Mammary epithelial cell (primary cell): ENCODE measurements at regions not wholly inside any gene's neighbourhood (a gene's known extent, or its start where the extent isn't known, plus 50 kb on each side); places are given as distances from the start of the nearest gene placed in this dataset.

Experiments
- EZH2 ChIP-seq: IDR thresholded peaks from 2 replicates; pipeline ENCODE4 v1.6.1; 2012; ENCODE audit warnings: low read length, inconsistent platforms, borderline replicate concordance
- TF ChIP-seq, protein P1 (sequence below), 2 donors: IDR thresholded peaks in 1 of 2; conservative IDR thresholded peaks in 1 of 2; 2 replicates each; pipeline ENCODE4 v1.5.1; 2011 to 2012; ENCODE audit warnings: inconsistent platforms in 2 of 2, low read length in 2 of 2, mild to moderate bottlenecking in 2 of 2, control low read depth in 1 of 2, low read depth in 1 of 2; ENCODE audit not compliant: insufficient read depth in 1 of 2; ENCODE audit errors: extremely low read depth in 1 of 2

DNA sequence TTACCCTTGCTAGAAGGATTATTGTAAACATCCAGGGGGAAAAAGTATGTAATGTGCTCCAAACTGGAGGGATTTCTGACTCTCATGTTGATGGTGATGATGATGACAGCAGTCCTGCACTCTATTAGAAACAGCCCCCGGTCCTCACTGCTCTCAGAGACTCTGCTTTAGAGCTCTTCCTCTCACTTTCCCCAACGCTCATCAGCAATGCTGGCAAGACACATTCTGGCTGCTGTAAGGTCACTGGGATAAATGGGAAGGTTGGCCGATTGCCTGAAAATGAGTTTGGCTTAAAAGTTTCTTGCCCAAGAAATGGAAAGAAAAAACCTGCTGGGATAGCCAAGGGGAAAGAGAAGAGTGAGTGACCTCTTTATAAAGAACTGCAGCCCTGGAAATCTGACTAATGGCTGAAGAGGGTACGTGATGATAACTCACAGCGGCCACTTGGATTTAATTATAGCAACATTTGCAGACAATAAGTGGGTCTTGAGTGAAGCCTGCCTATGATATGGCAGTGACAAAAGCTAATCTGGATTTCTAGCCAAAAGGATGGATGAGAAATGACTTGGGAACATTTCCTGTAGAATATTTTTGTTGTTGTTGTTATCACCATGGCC is 235.8 kb downstream of the TMEM38B start:
- TF ChIP-seq, protein P1, sequence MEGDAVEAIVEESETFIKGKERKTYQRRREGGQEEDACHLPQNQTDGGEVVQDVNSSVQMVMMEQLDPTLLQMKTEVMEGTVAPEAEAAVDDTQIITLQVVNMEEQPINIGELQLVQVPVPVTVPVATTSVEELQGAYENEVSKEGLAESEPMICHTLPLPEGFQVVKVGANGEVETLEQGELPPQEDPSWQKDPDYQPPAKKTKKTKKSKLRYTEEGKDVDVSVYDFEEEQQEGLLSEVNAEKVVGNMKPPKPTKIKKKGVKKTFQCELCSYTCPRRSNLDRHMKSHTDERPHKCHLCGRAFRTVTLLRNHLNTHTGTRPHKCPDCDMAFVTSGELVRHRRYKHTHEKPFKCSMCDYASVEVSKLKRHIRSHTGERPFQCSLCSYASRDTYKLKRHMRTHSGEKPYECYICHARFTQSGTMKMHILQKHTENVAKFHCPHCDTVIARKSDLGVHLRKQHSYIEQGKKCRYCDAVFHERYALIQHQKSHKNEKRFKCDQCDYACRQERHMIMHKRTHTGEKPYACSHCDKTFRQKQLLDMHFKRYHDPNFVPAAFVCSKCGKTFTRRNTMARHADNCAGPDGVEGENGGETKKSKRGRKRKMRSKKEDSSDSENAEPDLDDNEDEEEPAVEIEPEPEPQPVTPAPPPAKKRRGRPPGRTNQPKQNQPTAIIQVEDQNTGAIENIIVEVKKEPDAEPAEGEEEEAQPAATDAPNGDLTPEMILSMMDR (conservative IDR thresholded peaks at IDR 0.05 in 1 of 2, IDR thresholded peaks at IDR 0.05 in 1 of 2; ENCODE audit: extremely low read depth in 1 of 2, insufficient read depth in 1 of 2, low read depth in 1 of 2, low read length in 2 of 2): no peak
- TF ChIP-seq EZH2: no peak
